ENCODE measurements at regions not wholly inside any gene's neighbourhood (a gene's known extent, or its start where the extent isn't known, plus 50 kb on each side); places are given as distances from the start of the nearest gene placed in this dataset.

DNA sequence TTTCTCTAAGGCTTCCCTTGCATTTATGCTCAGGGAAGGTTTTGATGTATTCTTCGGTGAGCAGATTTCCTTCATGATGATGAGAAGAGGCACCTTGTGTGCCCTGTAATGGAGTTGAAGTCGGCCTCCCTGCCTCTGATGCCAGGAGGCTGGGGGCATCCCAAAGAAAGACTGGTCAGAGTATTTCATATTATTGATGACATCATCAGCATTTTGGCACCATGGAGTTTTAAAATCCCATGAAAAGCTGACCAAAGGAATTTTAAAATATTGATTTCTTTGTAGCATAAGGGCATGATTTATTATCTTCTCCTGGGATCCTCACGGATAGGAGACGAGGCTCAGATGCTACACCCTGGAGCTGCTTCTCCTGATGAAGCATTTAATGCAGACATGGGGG is 231.2 kb upstream of the IRX1 start:
- Mint-ChIP-seq H3K9me3 (peaks cover 5% of the 10 kb centered on the region in 2 donors), H3K4me3 (no peak overlapping the region), H3K4me1 (ENCODE audit: low read depth) (no peaks in the 10 kb centered on the region), H3K27me3 (ENCODE audit: low read depth) (no peaks in the 10 kb centered on the region), H3K27ac (no peak overlapping the region), H3K36me3 (ENCODE audit: insufficient read depth in 2 of 2) (no peaks in the 10 kb centered on the region)
- ATAC-seq (replicated peaks in 1 of 2) (no peak), DNase-seq (no peak)

DNA sequence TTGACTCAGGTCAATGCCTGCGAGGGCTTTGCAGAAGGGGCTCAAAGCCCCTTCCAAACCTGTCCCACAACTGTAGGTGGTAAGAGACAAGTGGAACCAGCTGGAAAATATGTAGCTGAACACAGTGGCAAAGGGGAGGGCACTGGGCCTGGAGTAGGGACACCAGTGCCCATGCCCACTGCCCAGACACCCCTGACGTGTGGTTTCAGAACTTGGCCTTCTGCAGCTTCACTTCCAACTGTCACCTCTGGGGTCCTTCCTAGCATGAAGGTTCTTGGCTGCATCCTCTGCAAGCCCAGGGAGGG is 233.1 kb upstream of the IRX1 start:
- Mint-ChIP-seq H3K4me1 (ENCODE audit: low read depth) (no peaks in the 10 kb centered on the region), H3K27me3 (ENCODE audit: low read depth) (no peaks in the 10 kb centered on the region), H3K27ac (no peak overlapping the region), H3K36me3 (ENCODE audit: insufficient read depth in 2 of 2) (no peaks in the 10 kb centered on the region), H3K9me3 (peaks cover 5% of the 10 kb centered on the region in 2 donors), H3K4me3 (no peak overlapping the region)
- no peak for DNase-seq
- no peak for ATAC-seq (replicated peaks in 1 of 2)

DNA sequence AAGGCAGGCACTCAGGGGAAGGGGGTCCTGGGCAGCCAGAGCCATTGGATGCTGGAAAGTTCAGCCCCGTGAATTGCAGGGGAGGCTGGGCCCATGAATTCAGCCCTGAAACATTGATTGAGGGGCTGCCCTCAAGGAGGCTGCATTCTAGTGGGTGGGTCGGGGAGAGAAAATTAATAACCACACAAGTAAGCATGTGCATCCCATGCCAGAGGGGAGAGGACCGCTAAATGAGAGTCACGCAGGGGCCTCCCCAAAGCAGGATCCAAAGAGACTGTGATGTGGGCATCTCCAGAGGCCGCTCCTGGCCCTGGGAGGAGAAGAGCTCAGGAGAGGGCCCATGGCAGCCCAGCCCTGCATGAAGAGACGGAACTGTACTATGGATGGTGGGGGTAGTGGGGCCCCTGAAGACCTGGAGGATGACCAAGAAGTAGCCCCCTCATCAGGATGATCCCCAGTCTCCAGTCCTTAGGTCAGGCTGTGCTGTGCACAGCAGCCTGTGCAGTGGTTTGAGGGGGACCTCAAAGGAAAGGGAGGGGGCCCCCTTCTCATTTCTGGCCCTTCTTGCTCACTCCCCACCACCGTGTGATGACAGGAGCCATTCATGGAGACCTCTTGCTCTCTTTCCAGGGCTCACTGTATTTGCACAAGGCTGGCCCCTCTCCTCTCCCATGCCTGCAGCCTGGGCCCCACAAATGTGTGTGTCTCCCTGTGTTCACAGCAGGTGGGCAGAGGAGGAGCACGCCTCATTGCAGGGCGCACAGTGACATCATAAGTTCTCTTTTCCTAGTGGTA is 233.6 kb upstream of the IRX1 start:
- ATAC-seq (replicated peaks in 1 of 2) (no peak), DNase-seq (no peak)
- H3K9me3 Mint-ChIP-seq, result peaks cover 5% of the 10 kb centered on the region in 2 donors
- no peaks in the 10 kb centered on the region for H3K4me1 Mint-ChIP-seq (ENCODE audit: low read depth)
- H3K4me3 Mint-ChIP-seq, result no peak overlapping the region
- H3K27ac Mint-ChIP-seq, result no peak overlapping the region
- H3K27me3 Mint-ChIP-seq (ENCODE audit: low read depth), result no peaks in the 10 kb centered on the region
- no peaks in the 10 kb centered on the region for H3K36me3 Mint-ChIP-seq (ENCODE audit: insufficient read depth in 2 of 2)

DNA sequence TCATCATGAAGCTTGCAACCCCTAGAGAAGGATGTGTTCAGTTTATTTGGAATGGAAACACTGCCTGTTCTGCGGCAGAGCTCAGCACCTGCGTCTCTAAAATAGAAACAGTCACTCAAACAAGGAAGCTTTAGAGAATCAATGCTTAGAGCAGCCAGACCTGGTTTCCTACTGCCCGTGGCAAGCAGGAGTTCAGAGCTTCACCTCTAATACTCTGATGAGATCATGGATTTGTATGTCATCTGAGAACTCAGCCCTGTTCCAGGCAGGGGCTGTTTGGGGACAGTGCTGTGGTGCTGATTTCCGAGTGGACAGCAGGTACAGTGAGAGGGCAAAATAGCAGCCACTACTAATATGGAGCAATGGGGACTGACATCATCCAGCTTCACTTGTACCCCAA is 236.0 kb upstream of the IRX1 start:
- Mint-ChIP-seq H3K27me3 (ENCODE audit: low read depth) (no peaks in the 10 kb centered on the region), H3K4me1 (ENCODE audit: low read depth) (no peaks in the 10 kb centered on the region), H3K4me3 (no peak overlapping the region), H3K27ac (no peak overlapping the region), H3K36me3 (ENCODE audit: insufficient read depth in 2 of 2) (no peaks in the 10 kb centered on the region), H3K9me3 (peaks cover 2 to 3% of the 10 kb centered on the region in 2 donors)
- no peak for DNase-seq
- ATAC-seq (replicated peaks in 1 of 2), result no peak

DNA sequence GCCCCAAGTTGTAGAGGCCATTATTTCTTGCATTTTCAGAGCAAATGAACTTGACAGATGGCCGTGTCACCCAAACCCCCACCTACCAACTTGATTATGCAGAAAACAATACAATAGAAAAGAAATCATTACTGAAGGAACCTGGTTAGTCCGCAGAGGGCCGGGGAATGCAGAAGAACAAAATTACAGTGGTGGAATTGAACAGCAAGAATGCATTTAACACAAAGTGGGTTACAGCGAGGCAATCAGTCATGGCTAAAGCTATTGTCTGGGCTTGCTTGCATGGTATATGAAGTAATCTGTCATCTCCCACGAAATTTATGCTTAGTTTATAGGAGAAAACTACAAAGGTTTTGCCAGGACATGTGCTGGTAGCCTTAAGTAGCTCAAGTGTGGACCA is 238.3 kb upstream of the IRX1 start:
- DNase-seq (no peak), ATAC-seq (replicated peaks in 1 of 2) (no peak)
- H3K9me3 Mint-ChIP-seq, result peaks cover 2 to 3% of the 10 kb centered on the region in 2 donors
- no peak overlapping the region for H3K4me3 Mint-ChIP-seq
- no peaks in the 10 kb centered on the region for H3K27me3 Mint-ChIP-seq (ENCODE audit: low read depth)
- H3K4me1 Mint-ChIP-seq (ENCODE audit: low read depth), result no peaks in the 10 kb centered on the region
- H3K36me3 Mint-ChIP-seq (ENCODE audit: insufficient read depth in 2 of 2), result no peaks in the 10 kb centered on the region
- no peak overlapping the region for H3K27ac Mint-ChIP-seq

DNA sequence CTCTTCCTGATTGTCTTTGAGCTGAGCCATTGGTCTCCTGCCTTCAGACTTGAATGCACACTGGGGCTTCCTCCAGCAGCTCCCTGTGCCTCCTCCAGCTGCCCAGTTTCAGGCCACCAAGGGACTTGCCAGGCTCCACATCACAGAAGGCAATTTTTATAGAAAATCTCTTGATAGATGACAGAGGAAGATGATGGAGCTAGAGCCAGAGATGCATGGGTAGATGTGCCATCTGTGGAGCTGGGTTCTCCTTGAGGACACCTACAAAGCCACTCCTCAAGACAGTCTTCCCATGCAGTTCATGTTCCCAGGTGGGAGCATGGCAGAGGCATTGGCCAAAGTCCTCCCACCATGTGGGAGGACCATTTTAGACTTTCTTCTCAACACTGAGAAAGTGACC is 239.6 kb upstream of the IRX1 start:
- Mint-ChIP-seq H3K4me3 (no peak overlapping the region), H3K36me3 (ENCODE audit: insufficient read depth in 2 of 2) (no peaks in the 10 kb centered on the region), H3K9me3 (no peaks in the 10 kb centered on the region), H3K4me1 (ENCODE audit: low read depth) (no peaks in the 10 kb centered on the region), H3K27ac (no peak overlapping the region), H3K27me3 (ENCODE audit: low read depth) (no peaks in the 10 kb centered on the region)
- DNase-seq, result no peak
- ATAC-seq (replicated peaks in 1 of 2), result no peak

DNA sequence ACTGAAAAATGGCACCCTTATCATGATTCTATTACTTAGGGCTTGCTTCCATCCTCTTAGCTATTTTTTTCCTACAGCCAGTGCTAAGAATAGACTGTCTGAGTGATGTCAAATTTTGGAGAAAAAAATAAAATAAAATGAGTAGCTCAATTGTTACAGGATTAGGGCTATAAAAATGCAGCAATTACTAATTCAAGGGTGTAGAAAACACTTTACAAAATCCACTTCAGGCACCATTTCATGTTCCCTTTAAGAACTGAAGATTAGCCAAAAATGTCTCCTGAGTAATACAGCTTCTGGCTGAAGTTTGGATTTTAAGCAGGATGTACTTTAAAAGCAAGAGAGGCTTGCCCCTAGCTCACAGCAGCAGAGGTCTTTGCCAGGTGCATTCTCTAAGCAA is 240.5 kb upstream of the IRX1 start:
- ATAC-seq (replicated peaks in 1 of 2) (no peak), DNase-seq (no peak)
- Mint-ChIP-seq H3K4me3 (no peak overlapping the region), H3K27me3 (ENCODE audit: low read depth) (no peaks in the 10 kb centered on the region), H3K36me3 (ENCODE audit: insufficient read depth in 2 of 2) (no peaks in the 10 kb centered on the region), H3K4me1 (ENCODE audit: low read depth) (no peaks in the 10 kb centered on the region), H3K27ac (no peak overlapping the region), H3K9me3 (peaks cover 0 to under 1% of the 10 kb centered on the region in 2 donors)

DNA sequence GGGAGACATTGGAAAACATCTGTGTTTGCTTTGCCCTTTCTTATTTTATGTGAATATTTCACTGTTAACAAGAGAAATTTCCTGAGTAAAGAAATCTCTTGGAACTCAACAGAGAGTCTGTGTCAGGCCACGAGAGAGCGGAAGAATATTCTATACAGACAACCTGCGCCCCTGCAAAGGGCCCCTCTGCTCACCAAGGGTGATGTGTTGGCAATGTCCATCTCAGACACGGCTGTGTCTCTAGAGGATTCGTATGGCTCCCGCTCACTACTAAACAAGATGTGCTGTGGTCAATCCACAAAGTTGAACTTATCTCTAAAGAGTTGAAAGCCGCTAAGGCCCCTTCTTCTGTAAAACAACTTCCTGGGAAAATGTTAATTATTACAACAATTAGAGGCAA is 241.0 kb upstream of the IRX1 start:
- Mint-ChIP-seq H3K4me1 (ENCODE audit: low read depth) (no peaks in the 10 kb centered on the region), H3K9me3 (peaks cover 3 to 5% of the 10 kb centered on the region in 2 donors), H3K4me3 (no peak overlapping the region), H3K27ac (no peak overlapping the region), H3K36me3 (ENCODE audit: insufficient read depth in 2 of 2) (no peaks in the 10 kb centered on the region), H3K27me3 (ENCODE audit: low read depth) (no peaks in the 10 kb centered on the region)
- ATAC-seq (replicated peaks in 1 of 2) (no peak), DNase-seq (no peak)

DNA sequence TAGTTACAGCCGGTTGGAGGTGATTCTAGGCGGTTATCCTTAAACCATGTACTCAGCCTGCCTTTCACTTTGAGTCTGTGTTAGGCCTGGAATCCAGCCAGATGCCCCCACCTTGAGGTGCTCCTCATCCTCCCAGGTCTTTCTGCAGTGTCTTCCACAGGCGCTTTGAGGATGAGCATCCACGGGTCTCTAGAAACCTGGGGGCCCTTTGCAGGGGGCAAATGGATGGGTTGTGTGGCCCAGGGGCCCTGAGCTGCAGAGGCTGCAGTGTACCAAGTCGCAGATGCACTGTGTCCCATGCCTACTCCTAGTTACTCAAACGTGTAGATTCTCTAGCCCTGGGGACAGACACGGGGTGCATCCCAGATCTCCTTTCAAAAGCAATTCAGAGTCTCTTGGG is 242.1 kb upstream of the IRX1 start:
- ATAC-seq (replicated peaks in 1 of 2) (no peak), DNase-seq (no peak)
- Mint-ChIP-seq H3K4me3 (no peak overlapping the region), H3K4me1 (ENCODE audit: low read depth) (no peaks in the 10 kb centered on the region), H3K27me3 (ENCODE audit: low read depth) (no peaks in the 10 kb centered on the region), H3K9me3 (peaks cover 3 to 5% of the 10 kb centered on the region in 2 donors), H3K36me3 (ENCODE audit: insufficient read depth in 2 of 2) (no peaks in the 10 kb centered on the region), H3K27ac (no peak overlapping the region)

DNA sequence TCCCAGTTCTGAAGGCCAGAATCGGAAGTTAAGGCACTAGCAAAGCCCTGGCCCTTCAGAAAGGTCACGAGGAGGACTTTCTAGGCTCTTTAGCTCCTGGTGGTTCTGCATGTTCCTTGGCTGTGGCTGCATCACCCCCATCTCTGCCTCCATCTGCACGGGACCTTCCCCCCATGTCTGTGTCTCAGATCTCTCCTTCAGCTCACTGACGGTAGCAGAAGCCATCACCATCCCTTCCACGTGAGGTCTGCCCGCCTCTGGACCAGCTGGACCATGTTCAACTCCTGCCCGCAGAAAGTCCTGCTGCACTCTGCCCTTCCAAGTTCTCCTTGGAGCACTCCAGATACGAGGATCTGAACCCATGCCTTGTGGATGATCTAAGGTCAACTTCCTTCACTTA is 242.9 kb upstream of the IRX1 start:
- Mint-ChIP-seq H3K4me1 (ENCODE audit: low read depth) (no peaks in the 10 kb centered on the region), H3K27me3 (ENCODE audit: low read depth) (no peaks in the 10 kb centered on the region), H3K27ac (no peak overlapping the region), H3K36me3 (ENCODE audit: insufficient read depth in 2 of 2) (no peaks in the 10 kb centered on the region), H3K9me3 (peaks cover 3 to 5% of the 10 kb centered on the region in 2 donors), H3K4me3 (no peak overlapping the region)
- no peak for DNase-seq
- ATAC-seq (replicated peaks in 1 of 2), result no peak

DNA sequence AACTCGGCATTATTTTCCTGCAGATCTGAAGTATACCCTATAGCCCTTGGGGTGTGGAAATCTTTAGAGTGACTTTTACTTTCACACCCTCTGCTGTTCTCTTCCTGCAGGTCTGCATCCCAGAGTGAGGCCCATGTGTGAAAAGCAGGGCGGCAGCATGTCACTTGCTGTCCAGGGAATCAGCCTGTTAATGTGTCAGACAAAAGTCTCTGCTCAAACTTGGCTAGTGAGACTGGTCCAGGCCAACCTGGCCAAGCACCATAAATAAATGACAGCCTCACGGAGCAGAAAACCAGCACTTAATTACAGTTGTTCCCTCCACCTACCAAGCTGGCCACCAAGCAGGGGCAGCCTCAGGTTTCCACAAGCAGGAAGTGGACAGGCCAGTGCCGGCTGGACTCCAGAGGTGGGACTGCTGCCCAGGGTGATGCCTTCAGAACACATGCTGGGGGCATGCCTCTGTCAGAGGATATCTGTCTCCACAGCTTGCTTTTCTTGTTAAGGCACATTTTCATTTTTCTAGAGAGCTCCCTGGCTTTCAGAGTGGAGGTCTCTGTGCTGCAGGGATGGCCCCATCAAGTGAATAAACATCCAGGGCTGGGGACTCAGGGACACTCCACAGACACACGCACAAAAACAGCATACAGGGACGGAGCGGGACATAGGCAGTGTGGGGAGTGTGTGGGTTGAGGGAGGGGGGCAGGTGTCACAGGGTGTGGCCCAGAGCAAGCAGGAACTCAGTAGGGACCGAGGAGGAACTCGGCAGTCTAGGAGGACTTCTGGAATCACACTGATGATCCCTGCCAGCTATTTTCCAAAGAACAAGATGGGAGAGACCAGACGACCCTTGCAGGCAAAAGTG is 243.8 kb upstream of the IRX1 start:
- no peak overlapping the region for H3K27ac Mint-ChIP-seq
- no peak overlapping the region for H3K4me3 Mint-ChIP-seq
- DNase-seq, result no peak
- H3K9me3 Mint-ChIP-seq, result peaks cover 3 to 5% of the 10 kb centered on the region in 2 donors
- ATAC-seq (replicated peaks in 1 of 2), result no peak
- peaks cover 0 to 3% of the 10 kb centered on the region in 2 donors for H3K36me3 Mint-ChIP-seq (ENCODE audit: insufficient read depth in 2 of 2)
- no peaks in the 10 kb centered on the region for H3K4me1 Mint-ChIP-seq (ENCODE audit: low read depth)
- H3K27me3 Mint-ChIP-seq (ENCODE audit: low read depth), result no peaks in the 10 kb centered on the region

DNA sequence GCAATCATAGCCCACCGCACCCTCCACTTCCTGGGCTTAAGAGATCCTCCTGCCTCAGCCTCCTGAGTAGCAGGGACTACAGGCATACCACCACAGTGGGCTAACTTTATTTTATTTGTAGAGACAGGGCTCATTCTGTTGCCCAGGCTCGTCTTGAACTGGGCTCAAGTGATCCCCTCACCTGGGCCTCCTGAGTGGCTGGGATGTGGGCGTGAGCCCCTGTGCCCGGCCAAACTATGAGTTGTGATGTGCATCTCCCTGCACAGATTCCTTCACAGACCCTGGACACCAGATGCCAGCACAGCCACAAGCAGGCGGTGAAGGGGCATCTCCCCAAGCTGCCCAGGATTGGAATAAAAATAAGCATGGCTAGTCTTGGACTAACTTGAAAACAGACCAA is 244.9 kb upstream of the IRX1 start:
- Mint-ChIP-seq H3K4me1 (ENCODE audit: low read depth) (no peaks in the 10 kb centered on the region), H3K27me3 (ENCODE audit: low read depth) (no peaks in the 10 kb centered on the region), H3K4me3 (no peak overlapping the region), H3K27ac (no peak overlapping the region), H3K9me3 (peaks cover 3 to 5% of the 10 kb centered on the region in 2 donors), H3K36me3 (ENCODE audit: insufficient read depth in 2 of 2) (peaks cover 0 to 3% of the 10 kb centered on the region in 2 donors)
- ATAC-seq (replicated peaks in 1 of 2), result no peak
- no peak for DNase-seq

DNA sequence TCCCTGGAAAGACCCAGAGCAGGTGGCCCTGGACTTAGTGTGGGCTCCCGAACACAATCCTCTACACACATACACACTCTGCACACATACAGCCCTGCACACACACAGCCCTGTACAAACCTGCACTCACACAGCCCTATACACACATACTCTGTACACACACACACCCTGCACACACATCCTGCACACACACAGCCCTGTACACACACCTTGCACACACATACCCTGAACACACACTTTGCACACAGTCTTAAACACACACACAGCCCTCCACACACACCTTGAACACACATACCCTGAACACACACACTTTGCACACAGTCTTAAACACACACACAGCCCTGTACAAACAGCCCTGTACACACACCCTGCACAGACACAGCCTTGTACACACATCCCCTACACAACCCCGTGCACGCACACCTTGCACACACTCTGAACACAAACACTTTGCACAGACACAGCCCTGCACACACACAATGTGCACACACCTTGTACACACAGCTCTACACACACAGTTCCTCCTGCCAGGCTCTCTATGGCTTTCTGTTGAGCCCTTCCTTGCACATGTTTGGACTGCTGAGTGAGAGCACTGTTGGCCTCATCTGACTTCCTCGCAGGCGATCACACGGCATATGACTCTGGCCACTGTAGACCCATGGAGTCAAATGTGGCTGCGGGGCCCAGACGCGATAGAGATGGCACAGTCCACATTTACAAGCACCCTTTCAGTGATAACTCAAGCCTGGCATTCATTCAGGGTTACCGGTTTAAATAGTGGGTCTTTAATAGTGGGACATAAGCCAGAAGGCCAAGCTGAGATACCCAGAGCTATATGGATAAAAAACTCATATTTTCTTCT is 245.7 kb upstream of the IRX1 start:
- no peak for DNase-seq
- H3K36me3 Mint-ChIP-seq (ENCODE audit: insufficient read depth in 2 of 2), result peaks cover 0 to 3% of the 10 kb centered on the region in 2 donors
- peaks cover 3 to 5% of the 10 kb centered on the region in 2 donors for H3K9me3 Mint-ChIP-seq
- H3K4me3 Mint-ChIP-seq, result no peak overlapping the region
- no peak overlapping the region for H3K27ac Mint-ChIP-seq
- H3K27me3 Mint-ChIP-seq (ENCODE audit: low read depth), result no peaks in the 10 kb centered on the region
- H3K4me1 Mint-ChIP-seq (ENCODE audit: low read depth), result no peaks in the 10 kb centered on the region
- no peak for ATAC-seq (replicated peaks in 1 of 2)

All from activated T-cell treated with anti-CD3 and anti-CD28 coated beads, Interleukin-2, amount 50 U/mL, for 72 hours (primary cell).